ENCODE measurements at regions not wholly inside any gene's neighbourhood (a gene's known extent, or its start where the extent isn't known, plus 50 kb on each side); places are given as distances from the start of the nearest gene placed in this dataset.

DNA sequence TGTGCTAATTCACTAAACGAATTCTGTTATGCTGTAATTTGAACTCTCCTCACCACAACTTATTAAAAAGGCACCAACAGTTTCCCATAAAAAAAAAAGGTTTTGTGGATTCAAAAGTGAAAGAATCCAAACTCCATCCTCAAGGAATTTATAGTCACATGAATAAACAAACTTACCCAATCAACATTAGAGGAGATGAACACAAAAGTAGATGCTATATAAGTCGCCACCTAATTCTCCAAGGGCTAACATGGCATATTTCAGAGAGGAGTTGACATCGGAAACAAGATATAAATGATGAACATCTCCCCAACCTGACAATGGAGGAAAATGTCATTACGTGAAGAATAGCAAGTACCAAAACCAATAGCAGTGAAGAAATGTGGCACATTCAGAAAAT is 265.5 kb upstream of the PRKD1 start:
- Histone ChIP-seq H3K4me2 (no peak overlapping the region), H3K9ac (no peak overlapping the region), H3F3A (replicated peaks; ENCODE audit: insufficient read depth) (peaks cover 28% of the 10 kb centered on the region), H3K9me3 (no peaks in the 10 kb centered on the region), H3K79me2 (ENCODE audit: insufficient read depth) (no peaks in the 10 kb centered on the region), H3K4me1 (ENCODE audit: control insufficient read depth in 1 of 2, insufficient read depth in 2 of 2, low read depth in 1 of 2, low read length in 1 of 2) (peaks cover 0 to 28% of the 10 kb centered on the region in 2 experiments; a peak in 3 of 4 replicates), H3K27me3 (ENCODE audit: insufficient read depth) (no peaks in the 10 kb centered on the region), H2AFZ (ENCODE audit: low read depth) (peak overlapping the region; percentile 68), H3K4me3 (ENCODE audit: low read depth in 2 of 2, low read length in 1 of 2) (no peak overlapping the region), H3K27ac (ENCODE audit: low read depth in 2 of 2, low read length in 1 of 2) (peak overlapping the region in 1 of 2 experiments; percentile 64; a peak in 2 of 4 replicates), H4K20me1 (ENCODE audit: insufficient read depth) (no peaks in the 10 kb centered on the region), H3K9me2 (no peaks in the 10 kb centered on the region), H3K36me3 (replicated peaks in 1 of 2; ENCODE audit: control insufficient read depth in 1 of 2, insufficient read depth in 2 of 2, low read length in 1 of 2) (no peaks in the 10 kb centered on the region)
- 16% methylated on average over 4 of the region's 4 CpGs for WGBS (ENCODE audit: low lambda C conversion rate)
- ChIA-PET CTCF (no interaction called here), POLR2A (no interaction called here)
- no peak for DNase-seq
- no peak for TF ChIP-seq TAF1 (IDR thresholded peaks at IDR 0.05; ENCODE audit: borderline replicate concordance, low read depth, low read length)
- no peak for TF ChIP-seq TCF12 (IDR thresholded peaks at IDR 0.05)
- TF ChIP-seq MEF2A (IDR thresholded peaks at IDR 0.05; ENCODE audit: borderline replicate concordance, low read depth) = no peak
- TF ChIP-seq GATA2 (CRISPR knock-in tag; IDR thresholded peaks at IDR 0.05) = no peak
- TF ChIP-seq EZH2phosphoT487 (IDR thresholded peaks at IDR 0.05; ENCODE audit: borderline replicate concordance, low read depth) = no peak
- no peak for TF ChIP-seq NRF1 (IDR thresholded peaks at IDR 0.05; ENCODE audit: low read depth, low read length)
- TF ChIP-seq RAD21 (IDR thresholded peaks at IDR 0.05; ENCODE audit: low read length) = no peak
- TF ChIP-seq, protein P1, sequence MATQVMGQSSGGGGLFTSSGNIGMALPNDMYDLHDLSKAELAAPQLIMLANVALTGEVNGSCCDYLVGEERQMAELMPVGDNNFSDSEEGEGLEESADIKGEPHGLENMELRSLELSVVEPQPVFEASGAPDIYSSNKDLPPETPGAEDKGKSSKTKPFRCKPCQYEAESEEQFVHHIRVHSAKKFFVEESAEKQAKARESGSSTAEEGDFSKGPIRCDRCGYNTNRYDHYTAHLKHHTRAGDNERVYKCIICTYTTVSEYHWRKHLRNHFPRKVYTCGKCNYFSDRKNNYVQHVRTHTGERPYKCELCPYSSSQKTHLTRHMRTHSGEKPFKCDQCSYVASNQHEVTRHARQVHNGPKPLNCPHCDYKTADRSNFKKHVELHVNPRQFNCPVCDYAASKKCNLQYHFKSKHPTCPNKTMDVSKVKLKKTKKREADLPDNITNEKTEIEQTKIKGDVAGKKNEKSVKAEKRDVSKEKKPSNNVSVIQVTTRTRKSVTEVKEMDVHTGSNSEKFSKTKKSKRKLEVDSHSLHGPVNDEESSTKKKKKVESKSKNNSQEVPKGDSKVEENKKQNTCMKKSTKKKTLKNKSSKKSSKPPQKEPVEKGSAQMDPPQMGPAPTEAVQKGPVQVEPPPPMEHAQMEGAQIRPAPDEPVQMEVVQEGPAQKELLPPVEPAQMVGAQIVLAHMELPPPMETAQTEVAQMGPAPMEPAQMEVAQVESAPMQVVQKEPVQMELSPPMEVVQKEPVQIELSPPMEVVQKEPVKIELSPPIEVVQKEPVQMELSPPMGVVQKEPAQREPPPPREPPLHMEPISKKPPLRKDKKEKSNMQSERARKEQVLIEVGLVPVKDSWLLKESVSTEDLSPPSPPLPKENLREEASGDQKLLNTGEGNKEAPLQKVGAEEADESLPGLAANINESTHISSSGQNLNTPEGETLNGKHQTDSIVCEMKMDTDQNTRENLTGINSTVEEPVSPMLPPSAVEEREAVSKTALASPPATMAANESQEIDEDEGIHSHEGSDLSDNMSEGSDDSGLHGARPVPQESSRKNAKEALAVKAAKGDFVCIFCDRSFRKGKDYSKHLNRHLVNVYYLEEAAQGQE (IDR thresholded peaks at IDR 0.05; ENCODE audit: low read depth, low read length) = no peak
- no peak for TF ChIP-seq USF2 (IDR thresholded peaks at IDR 0.05; ENCODE audit: borderline replicate concordance, low read depth, low read length)
- no peak for TF ChIP-seq YY1 (IDR thresholded peaks at IDR 0.05; ENCODE audit: low read depth)
- no peak for TF ChIP-seq TEAD4 (IDR thresholded peaks at IDR 0.05; ENCODE audit: borderline replicate concordance, insufficient read depth)
- TF ChIP-seq, protein P2, sequence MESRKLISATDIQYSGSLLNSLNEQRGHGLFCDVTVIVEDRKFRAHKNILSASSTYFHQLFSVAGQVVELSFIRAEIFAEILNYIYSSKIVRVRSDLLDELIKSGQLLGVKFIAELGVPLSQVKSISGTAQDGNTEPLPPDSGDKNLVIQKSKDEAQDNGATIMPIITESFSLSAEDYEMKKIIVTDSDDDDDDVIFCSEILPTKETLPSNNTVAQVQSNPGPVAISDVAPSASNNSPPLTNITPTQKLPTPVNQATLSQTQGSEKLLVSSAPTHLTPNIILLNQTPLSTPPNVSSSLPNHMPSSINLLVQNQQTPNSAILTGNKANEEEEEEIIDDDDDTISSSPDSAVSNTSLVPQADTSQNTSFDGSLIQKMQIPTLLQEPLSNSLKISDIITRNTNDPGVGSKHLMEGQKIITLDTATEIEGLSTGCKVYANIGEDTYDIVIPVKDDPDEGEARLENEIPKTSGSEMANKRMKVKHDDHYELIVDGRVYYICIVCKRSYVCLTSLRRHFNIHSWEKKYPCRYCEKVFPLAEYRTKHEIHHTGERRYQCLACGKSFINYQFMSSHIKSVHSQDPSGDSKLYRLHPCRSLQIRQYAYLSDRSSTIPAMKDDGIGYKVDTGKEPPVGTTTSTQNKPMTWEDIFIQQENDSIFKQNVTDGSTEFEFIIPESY (IDR thresholded peaks at IDR 0.05; ENCODE audit: borderline replicate concordance, low read depth) = no peak
- no peak for TF ChIP-seq MXI1 (IDR thresholded peaks at IDR 0.05; ENCODE audit: low read depth, low read length)
- TF ChIP-seq FOSL2 (IDR thresholded peaks at IDR 0.05; ENCODE audit: borderline replicate concordance, low read depth) = no peak
- no peak for TF ChIP-seq CHD2 (IDR thresholded peaks at IDR 0.05; ENCODE audit: low read length, partially characterized antibody)

Data from SK-N-SH (cell line).